AG09309 (cell line): ENCODE measurements at regions not wholly inside any gene's neighbourhood (a gene's known extent, or its start where the extent isn't known, plus 50 kb on each side); places are given as distances from the start of the nearest gene placed in this dataset.

Experiments
- DNase-seq: peaks from one replicate; pipeline ENCODE4 v3.0.0-alpha.2; 2010; ENCODE audit warnings: low read depth
- H3K4me3 ChIP-seq: 2 replicates; pipeline ENCODE4 v1.5.1; 2011; ENCODE audit warnings: mild to moderate bottlenecking, low read depth, low read length, moderate library complexity; ENCODE audit not compliant: control insufficient read depth
- TF ChIP-seq, protein P1 (sequence below): IDR thresholded peaks from 2 replicates; pipeline ENCODE4 v1.5.1; 2011; ENCODE audit warnings: mild to moderate bottlenecking, low read depth, low read length, inconsistent platforms; ENCODE audit not compliant: insufficient read depth, control insufficient read depth; ENCODE audit errors: missing control alignments

- DNase-seq = no peak
- TF ChIP-seq, protein P1, sequence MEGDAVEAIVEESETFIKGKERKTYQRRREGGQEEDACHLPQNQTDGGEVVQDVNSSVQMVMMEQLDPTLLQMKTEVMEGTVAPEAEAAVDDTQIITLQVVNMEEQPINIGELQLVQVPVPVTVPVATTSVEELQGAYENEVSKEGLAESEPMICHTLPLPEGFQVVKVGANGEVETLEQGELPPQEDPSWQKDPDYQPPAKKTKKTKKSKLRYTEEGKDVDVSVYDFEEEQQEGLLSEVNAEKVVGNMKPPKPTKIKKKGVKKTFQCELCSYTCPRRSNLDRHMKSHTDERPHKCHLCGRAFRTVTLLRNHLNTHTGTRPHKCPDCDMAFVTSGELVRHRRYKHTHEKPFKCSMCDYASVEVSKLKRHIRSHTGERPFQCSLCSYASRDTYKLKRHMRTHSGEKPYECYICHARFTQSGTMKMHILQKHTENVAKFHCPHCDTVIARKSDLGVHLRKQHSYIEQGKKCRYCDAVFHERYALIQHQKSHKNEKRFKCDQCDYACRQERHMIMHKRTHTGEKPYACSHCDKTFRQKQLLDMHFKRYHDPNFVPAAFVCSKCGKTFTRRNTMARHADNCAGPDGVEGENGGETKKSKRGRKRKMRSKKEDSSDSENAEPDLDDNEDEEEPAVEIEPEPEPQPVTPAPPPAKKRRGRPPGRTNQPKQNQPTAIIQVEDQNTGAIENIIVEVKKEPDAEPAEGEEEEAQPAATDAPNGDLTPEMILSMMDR = no peak
- H3K4me3 ChIP-seq = no peak overlapping the region
Measured at GRCh38 chr12:105974738-105975137, 164.0 kb downstream of the NUAK1 start.

DNA sequence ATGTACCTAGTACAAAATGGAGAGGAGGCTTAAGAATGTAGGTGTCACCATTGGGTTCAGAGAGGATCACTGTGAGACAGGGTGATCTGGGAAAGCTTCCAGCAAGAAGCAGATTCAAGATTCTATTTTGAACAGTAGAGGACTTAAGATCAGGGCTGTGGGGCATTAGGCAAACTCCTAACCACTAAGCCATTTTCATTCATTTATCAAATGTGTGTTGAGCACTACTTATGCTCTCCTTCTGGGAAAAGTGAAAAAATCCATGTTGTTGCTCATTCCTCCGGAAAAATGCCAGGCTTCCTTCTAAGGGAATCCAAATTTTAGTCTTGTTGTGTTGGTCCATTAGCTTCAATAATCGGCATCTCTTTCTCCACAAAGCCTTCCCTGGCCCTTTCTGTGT lies 163.4 kb downstream of the NUAK1 start:
- TF ChIP-seq, protein P1 = no peak
- DNase-seq = no peak
- H3K4me3 ChIP-seq = no peak overlapping the region

DNA sequence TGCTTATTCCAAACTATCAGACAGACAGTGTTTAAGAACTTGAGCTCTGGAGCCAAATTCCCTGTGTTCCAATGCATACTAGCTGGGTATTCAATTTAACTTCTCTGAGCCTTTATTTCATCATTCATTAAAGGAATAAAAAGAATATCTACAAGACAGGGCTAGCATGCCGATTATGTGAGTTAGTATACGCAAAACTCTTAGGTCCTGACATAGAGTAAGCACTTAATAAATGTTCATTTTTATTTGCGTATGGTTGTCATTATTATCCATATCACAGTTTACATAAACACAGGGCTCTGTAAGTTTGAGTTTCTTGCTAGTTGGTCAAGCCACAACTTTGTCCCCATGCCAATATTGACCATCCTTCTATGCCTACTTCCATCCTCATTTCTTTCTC lies 161.5 kb downstream of the NUAK1 start:
- TF ChIP-seq, protein P1 = no peak
- no peak overlapping the region for H3K4me3 ChIP-seq
- no peak for DNase-seq

DNA sequence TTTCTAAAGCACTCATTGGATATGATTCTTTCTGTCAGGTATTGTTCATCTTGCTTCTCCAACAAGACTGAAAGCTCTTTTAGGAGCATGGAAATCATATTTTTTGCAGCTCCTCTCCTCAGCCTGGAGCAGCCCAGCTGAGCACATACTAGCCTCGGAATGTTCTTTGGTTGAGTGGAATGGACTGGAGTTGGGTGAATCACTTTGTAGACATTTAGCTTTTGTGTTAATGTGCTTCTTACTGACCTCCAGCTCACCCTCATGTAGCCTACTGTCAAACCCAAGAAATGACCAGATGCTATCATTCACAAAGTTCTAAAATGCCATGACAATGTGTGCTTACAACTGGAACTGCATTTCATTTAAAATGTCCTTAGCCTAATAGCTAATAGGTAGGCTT lies 161.1 kb downstream of the NUAK1 start:
- DNase-seq = no peak
- TF ChIP-seq, protein P1 = no peak
- no peak overlapping the region for H3K4me3 ChIP-seq

GRCh38 chr12:105978276-105978675 lies 160.5 kb downstream of the NUAK1 start:
- TF ChIP-seq, protein P1 = no peak
- no peak for DNase-seq
- no peak overlapping the region for H3K4me3 ChIP-seq

GRCh38 chr12:105978686-105979085 lies 160.1 kb downstream of the NUAK1 start:
- no peak overlapping the region for H3K4me3 ChIP-seq
- no peak for DNase-seq
- TF ChIP-seq, protein P1 = no peak

- TF ChIP-seq, protein P1 = no peak
- H3K4me3 ChIP-seq = no peak overlapping the region
- no peak for DNase-seq
Measured at GRCh38 chr12:105980085-105980484, 158.7 kb downstream of the NUAK1 start.
